H9 (cell line): ENCODE measurements at regions not wholly inside any gene's neighbourhood (a gene's known extent, or its start where the extent isn't known, plus 50 kb on each side); places are given as distances from the start of the nearest gene placed in this dataset.

Source experiments
- DNase-seq: peaks from one replicate; pipeline ENCODE4 v3.0.0-alpha.2; 2017
- H2AFZ ChIP-seq: one replicate; pipeline ENCODE4 v1.6.1; 2013; ENCODE audit warnings: mild to moderate bottlenecking, low read length, control low read depth, moderate library complexity
- H2AK5ac ChIP-seq: 2 replicates; pipeline ENCODE4 v1.6.1; 2013; ENCODE audit warnings: low read length, control low read depth, mixed read lengths; ENCODE audit not compliant: insufficient read length
- H2BK120ac ChIP-seq: one replicate; pipeline ENCODE4 v1.6.1; 2013; ENCODE audit warnings: low read depth, mild to moderate bottlenecking, low read length, control low read depth, inconsistent platforms; ENCODE audit not compliant: poor library complexity, severe bottlenecking
- H2BK12ac ChIP-seq: 2 replicates; pipeline ENCODE4 v1.6.1; 2013; ENCODE audit warnings: low read length, control low read depth, mixed read lengths, low read depth; ENCODE audit not compliant: insufficient read length
- H2BK15ac ChIP-seq: 2 replicates; pipeline ENCODE4 v1.6.1; 2013; ENCODE audit warnings: low read depth, low read length, control low read depth
- H2BK20ac ChIP-seq: one replicate; pipeline ENCODE4 v1.6.1; 2013; ENCODE audit warnings: low read depth, mild to moderate bottlenecking, low read length, control low read depth, inconsistent platforms; ENCODE audit not compliant: poor library complexity, severe bottlenecking
- H2BK5ac ChIP-seq: 2 replicates; pipeline ENCODE4 v1.6.1; 2013; ENCODE audit warnings: low read length, control low read depth, mixed read lengths; ENCODE audit not compliant: insufficient read length
- H3K14ac ChIP-seq: 2 replicates; pipeline ENCODE4 v1.6.1; 2013; ENCODE audit warnings: low read length, control low read depth; ENCODE audit not compliant: insufficient read depth
- H3K18ac ChIP-seq: 2 replicates; pipeline ENCODE4 v1.6.1; 2013; ENCODE audit warnings: low read depth, mild to moderate bottlenecking, mixed read lengths, low read length, control low read depth; ENCODE audit not compliant: insufficient read length
- H3K23ac ChIP-seq: 2 replicates; pipeline ENCODE4 v1.6.1; 2013; ENCODE audit warnings: low read length, control low read depth, mixed read lengths, low read depth; ENCODE audit not compliant: insufficient read length
- H3K23me2 ChIP-seq: 2 replicates; pipeline ENCODE4 v1.6.1; 2013; ENCODE audit warnings: low read depth, mild to moderate bottlenecking, mixed read lengths, low read length, control low read depth; ENCODE audit not compliant: insufficient read length, poor library complexity, severe bottlenecking
- H3K27ac ChIP-seq: 2 replicates; pipeline ENCODE4 v1.5.1; 2013; ENCODE audit warnings: low read length, control low read depth, mixed read lengths, low read depth; ENCODE audit not compliant: insufficient read length
- H3K27me3 ChIP-seq: 2 replicates; pipeline ENCODE4 v1.6.1; 2013; ENCODE audit warnings: low read length, control low read depth, inconsistent platforms; ENCODE audit not compliant: insufficient read depth
- H3K4ac ChIP-seq: 2 replicates; pipeline ENCODE4 v1.6.1; 2013; ENCODE audit warnings: low read depth, mild to moderate bottlenecking, control low read depth, inconsistent platforms, low read length, moderate library complexity
- H3K4me1 ChIP-seq: 2 replicates; pipeline ENCODE4 v1.6.1; 2013; ENCODE audit warnings: low read length, control low read depth, inconsistent platforms; ENCODE audit not compliant: insufficient read depth
- H3K4me2 ChIP-seq: 2 replicates; pipeline ENCODE4 v1.6.1; 2013; ENCODE audit warnings: low read length, control low read depth, mixed read lengths; ENCODE audit not compliant: insufficient read length, insufficient read depth
- H3K56ac ChIP-seq: 2 replicates; pipeline ENCODE4 v1.6.1; 2013; ENCODE audit warnings: low read depth, mild to moderate bottlenecking, mixed read lengths, low read length, control low read depth; ENCODE audit not compliant: insufficient read length
- H3K79me1 ChIP-seq: 2 replicates; pipeline ENCODE4 v1.6.1; 2013; ENCODE audit warnings: low read depth, mild to moderate bottlenecking, moderate library complexity, low read length, control low read depth, inconsistent platforms; ENCODE audit not compliant: insufficient read depth, poor library complexity, severe bottlenecking
- H3K79me2 ChIP-seq: 2 replicates; pipeline ENCODE4 v1.6.1; 2013; ENCODE audit warnings: low read length, control low read depth, inconsistent platforms; ENCODE audit not compliant: insufficient read depth
- H3K9ac ChIP-seq: 2 replicates; pipeline ENCODE4 v1.6.1; 2013; ENCODE audit warnings: low read length, control low read depth, mixed read lengths; ENCODE audit not compliant: insufficient read length; ENCODE audit errors: extremely low read depth
- H3K9me3 ChIP-seq: one replicate; pipeline ENCODE4 v1.6.1; 2013; ENCODE audit warnings: low read depth, low read length, inconsistent platforms; ENCODE audit not compliant: control insufficient read depth
- H3T11ph ChIP-seq: one replicate; pipeline ENCODE4 v1.6.1; 2013; ENCODE audit warnings: mild to moderate bottlenecking, low read length, control low read depth, inconsistent platforms
- H4K20me1 ChIP-seq: one replicate; pipeline ENCODE4 v1.6.1; 2013; ENCODE audit not compliant: control insufficient read depth, insufficient read length, insufficient read depth
- H4K5ac ChIP-seq: 2 replicates; pipeline ENCODE4 v1.6.1; 2013; ENCODE audit warnings: low read depth, mild to moderate bottlenecking, mixed read lengths, low read length, control low read depth; ENCODE audit not compliant: insufficient read length
- H4K8ac ChIP-seq: replicated peaks from 2 replicates; pipeline ENCODE4 v1.6.1; 2013; ENCODE audit warnings: low read length, control low read depth, mixed read lengths, low read depth; ENCODE audit not compliant: insufficient read length
- H4K91ac ChIP-seq: 2 replicates; pipeline ENCODE4 v1.6.1; 2013; ENCODE audit warnings: low read depth, mild to moderate bottlenecking, moderate library complexity, mixed read lengths, low read length, control low read depth; ENCODE audit not compliant: insufficient read length
- H3K27ac Mint-ChIP-seq, 3 experiments: 2 replicates in 2 of 3; 3 replicates in 1 of 3; pipeline ENCODE4 v1.8.0; 2020 to 2021; ENCODE audit warnings: mixed read lengths in 3 of 3, mild to moderate bottlenecking in 1 of 3, moderate library complexity in 1 of 3
- H3K27me3 Mint-ChIP-seq: 2 replicates; pipeline ENCODE4 v1.8.0; 2021; ENCODE audit warnings: low read depth, mild to moderate bottlenecking, moderate library complexity, mixed read lengths
- H3K36me3 Mint-ChIP-seq, 3 experiments: 2 replicates in 2 of 3; 3 replicates in 1 of 3; pipeline ENCODE4 v1.8.0; 2020 to 2021; ENCODE audit warnings: low read depth in 3 of 3, mixed read lengths in 3 of 3; ENCODE audit not compliant: insufficient read depth in 1 of 3
- H3K4me1 Mint-ChIP-seq, 2 experiments: 2 replicates each; pipeline ENCODE4 v1.8.0; 2020; ENCODE audit warnings: mixed read lengths in 2 of 2
- H3K4me3 Mint-ChIP-seq, 2 experiments: 2 replicates in 1 of 2; 3 replicates in 1 of 2; pipeline ENCODE4 v1.8.0; 2020 to 2021; ENCODE audit warnings: mild to moderate bottlenecking in 2 of 2, mixed read lengths in 2 of 2, moderate library complexity in 1 of 2
- H3K9me3 Mint-ChIP-seq, 2 experiments: 2 replicates in 1 of 2; 3 replicates in 1 of 2; pipeline ENCODE4 v1.8.0; 2020; ENCODE audit warnings: mild to moderate bottlenecking in 2 of 2, mixed read lengths in 2 of 2, moderate library complexity in 1 of 2
- WGBS: extraction: QIAGEN DNeasy Blood & Tissue Kit; methylation state at CpG from one replicate; pipeline ENCODE4 v1.1.7; 2013; ENCODE audit warnings: missing lambda C conversion rate, low lambda C conversion rate, mixed read lengths; ENCODE audit not compliant: insufficient read length; ENCODE audit errors: extremely low coverage; 5-methylcytosine and 5-hydroxymethylcytosine counted together
- TF ChIP-seq, protein P1 (sequence below): fragments of 200-600 bp; sonication (generic); conservative IDR thresholded peaks from 3 replicates; pipeline ENCODE4 v1.8.0; 2021; ENCODE audit warnings: antibody characterized with exemption, mild to moderate bottlenecking

DNA sequence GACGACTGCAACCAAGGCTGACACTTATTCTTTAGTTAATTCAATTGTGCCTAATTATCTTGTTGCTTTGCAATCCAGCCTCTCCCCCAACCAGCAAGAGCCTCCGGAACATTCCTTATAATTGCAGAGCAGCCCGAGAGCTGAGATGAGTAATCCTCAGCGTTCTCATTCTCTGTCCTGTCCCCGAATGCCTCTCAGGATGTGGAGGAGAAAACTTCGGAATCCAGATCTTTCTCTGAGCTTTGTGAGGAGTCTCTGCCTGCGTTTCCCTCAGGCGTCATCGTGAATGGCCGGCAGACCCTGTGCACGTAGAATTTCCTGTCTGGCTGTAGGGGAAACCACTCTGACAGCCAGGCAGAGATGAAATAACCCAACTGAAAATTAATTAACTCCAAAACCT, 160.5 kb upstream of the DIO3 start:
- no peak overlapping the region for H3K4ac ChIP-seq
- H3K4me1 Mint-ChIP-seq = peaks cover 10 to 16% of the 10 kb centered on the region in 2 experiments
- no peaks in the 10 kb centered on the region for H3K27me3 ChIP-seq
- no peak overlapping the region for H4K5ac ChIP-seq
- no peaks in the 10 kb centered on the region for H3K36me3 Mint-ChIP-seq
- H3K9ac ChIP-seq = no peak overlapping the region
- peak overlapping the region in 1 of 3 experiments; percentile 48; a peak in 1 of 7 replicates for H3K27ac Mint-ChIP-seq
- no CpG with 5 or more reads among the region's 11 CpGs for WGBS
- no peak overlapping the region for H3K14ac ChIP-seq
- no peak overlapping the region for H3T11ph ChIP-seq
- H2BK20ac ChIP-seq = no peak overlapping the region
- TF ChIP-seq, protein P1, sequence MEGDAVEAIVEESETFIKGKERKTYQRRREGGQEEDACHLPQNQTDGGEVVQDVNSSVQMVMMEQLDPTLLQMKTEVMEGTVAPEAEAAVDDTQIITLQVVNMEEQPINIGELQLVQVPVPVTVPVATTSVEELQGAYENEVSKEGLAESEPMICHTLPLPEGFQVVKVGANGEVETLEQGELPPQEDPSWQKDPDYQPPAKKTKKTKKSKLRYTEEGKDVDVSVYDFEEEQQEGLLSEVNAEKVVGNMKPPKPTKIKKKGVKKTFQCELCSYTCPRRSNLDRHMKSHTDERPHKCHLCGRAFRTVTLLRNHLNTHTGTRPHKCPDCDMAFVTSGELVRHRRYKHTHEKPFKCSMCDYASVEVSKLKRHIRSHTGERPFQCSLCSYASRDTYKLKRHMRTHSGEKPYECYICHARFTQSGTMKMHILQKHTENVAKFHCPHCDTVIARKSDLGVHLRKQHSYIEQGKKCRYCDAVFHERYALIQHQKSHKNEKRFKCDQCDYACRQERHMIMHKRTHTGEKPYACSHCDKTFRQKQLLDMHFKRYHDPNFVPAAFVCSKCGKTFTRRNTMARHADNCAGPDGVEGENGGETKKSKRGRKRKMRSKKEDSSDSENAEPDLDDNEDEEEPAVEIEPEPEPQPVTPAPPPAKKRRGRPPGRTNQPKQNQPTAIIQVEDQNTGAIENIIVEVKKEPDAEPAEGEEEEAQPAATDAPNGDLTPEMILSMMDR = no peak
- H3K4me2 ChIP-seq = no peak overlapping the region
- H2BK5ac ChIP-seq = no peak overlapping the region
- H3K79me1 ChIP-seq = no peaks in the 10 kb centered on the region
- H3K4me3 Mint-ChIP-seq = no peak overlapping the region
- no peak overlapping the region for H2BK15ac ChIP-seq
- H2BK12ac ChIP-seq = no peak overlapping the region
- no peak overlapping the region for H3K27ac ChIP-seq
- H4K20me1 ChIP-seq = no peaks in the 10 kb centered on the region
- H3K4me1 ChIP-seq = no peaks in the 10 kb centered on the region; the same call in 1 of the 2 replicates
- no peaks in the 10 kb centered on the region for H3K9me3 ChIP-seq
- H3K9me3 Mint-ChIP-seq = no peaks in the 10 kb centered on the region
- H2AK5ac ChIP-seq = no peak overlapping the region
- no peak for DNase-seq
- H2AFZ ChIP-seq = no peak overlapping the region
- H3K79me2 ChIP-seq = no peaks in the 10 kb centered on the region
- H3K18ac ChIP-seq = no peak overlapping the region
- no peak overlapping the region for H3K23ac ChIP-seq
- H3K23me2 ChIP-seq = no peaks in the 10 kb centered on the region
- H2BK120ac ChIP-seq = no peak overlapping the region
- no peak overlapping the region for H4K8ac ChIP-seq
- H4K91ac ChIP-seq = no peak overlapping the region
- H3K56ac ChIP-seq = no peak overlapping the region
- peaks cover 7% of the 10 kb centered on the region for H3K27me3 Mint-ChIP-seq
